Natural killer cell (primary cell): ENCODE measurements at regions not wholly inside any gene's neighbourhood (a gene's known extent, or its start where the extent isn't known, plus 50 kb on each side); places are given as distances from the start of the nearest gene placed in this dataset.

Experiments
- ATAC-seq, 3 donors: fragments of 150-1000 bp in 2 of 3; fragments of 200-7000 bp in 1 of 3; cut with Tn5 transposase; 1 replicate in 1 of 3; 2 replicates in 2 of 3; pipeline ENCODE4 v1.10.0; 2021; ENCODE audit warnings: mild to moderate bottlenecking in 2 of 3, moderate library complexity in 2 of 3
- DNase-seq, 2 donors: peaks; one replicate each; pipeline versions ENCODE4 v3.0.0 to v3.0.0-alpha.2; 2013 to 2021; ENCODE audit warnings: mixed read lengths in 1 of 2
- H3K27ac ChIP-seq: one replicate; pipeline ENCODE4 v1.5.1; 2013; ENCODE audit warnings: mild to moderate bottlenecking, low read length
- H3K27me3 ChIP-seq: one replicate; pipeline ENCODE4 v1.6.1; 2013; ENCODE audit warnings: low read length; ENCODE audit not compliant: control insufficient read depth, insufficient read depth
- H3K36me3 ChIP-seq: one replicate; pipeline ENCODE4 v1.6.1; 2013; ENCODE audit warnings: low read length; ENCODE audit not compliant: control insufficient read depth, insufficient read depth
- H3K4me1 ChIP-seq: one replicate; pipeline ENCODE4 v1.6.1; 2013; ENCODE audit warnings: low read length; ENCODE audit not compliant: control insufficient read depth, insufficient read depth
- H3K4me3 ChIP-seq: one replicate; pipeline ENCODE4 v1.5.1; 2013; ENCODE audit warnings: low read length
- H3K9me3 ChIP-seq: one replicate; pipeline ENCODE4 v1.6.1; 2013; ENCODE audit warnings: low read length; ENCODE audit not compliant: control insufficient read depth, insufficient read depth
- H3K27ac Mint-ChIP-seq, 2 donors: one replicate each; pipeline ENCODE4 v1.8.0; 2022; ENCODE audit warnings: mild to moderate bottlenecking in 2 of 2, mixed read lengths in 2 of 2, moderate library complexity in 1 of 2
- H3K27me3 Mint-ChIP-seq, 2 donors: one replicate each; pipeline ENCODE4 v1.8.0; 2022; ENCODE audit warnings: low read depth in 2 of 2, mixed read lengths in 2 of 2
- H3K36me3 Mint-ChIP-seq: one replicate; pipeline ENCODE4 v1.8.0; 2022; ENCODE audit warnings: mixed read lengths
- H3K4me1 Mint-ChIP-seq, 2 donors: one replicate each; pipeline ENCODE4 v1.8.0; 2022; ENCODE audit warnings: mixed read lengths in 2 of 2
- H3K4me3 Mint-ChIP-seq: one replicate; pipeline ENCODE4 v1.8.0; 2022; ENCODE audit warnings: mild to moderate bottlenecking, moderate library complexity, mixed read lengths
- H3K9me3 Mint-ChIP-seq, 2 donors: one replicate each; pipeline ENCODE4 v1.8.0; 2022; ENCODE audit warnings: mixed read lengths in 2 of 2
- CTCF ChIP-seq: fragments of 200-600 bp; IDR thresholded peaks from one replicate; pipeline ENCODE4 v1.8.0; 2022; ENCODE audit warnings: antibody characterized with exemption
- WGBS: methylation state at CpG from one replicate; pipeline ENCODE4 v1.1.7; 2013; ENCODE audit warnings: missing lambda C conversion rate; ENCODE audit not compliant: insufficient coverage; 5-methylcytosine and 5-hydroxymethylcytosine counted together
- intact Hi-C: fragments of 100-400 bp; cut with micrococcal nuclease; formaldehyde crosslinking; loops from one replicate; pipeline ENCODE4 v1.14.2; 2022

GRCh38 chr5:89342106-89342876, 459.3 kb upstream of the MEF2C start:
- H3K36me3 ChIP-seq = no peaks in the 10 kb centered on the region
- no CpG with 5 or more reads among the region's 2 CpGs for WGBS
- H3K9me3 ChIP-seq = no peaks in the 10 kb centered on the region
- Mint-ChIP-seq H3K27ac (no peak overlapping the region), H3K27me3 (no peaks in the 10 kb centered on the region), H3K4me3 (no peak overlapping the region), H3K36me3 (no peaks in the 10 kb centered on the region), H3K4me1 (peaks cover 10 to 11% of the 10 kb centered on the region in 2 donors), H3K9me3 (no peaks in the 10 kb centered on the region)
- intact Hi-C loops = no loop called here
- no peaks in the 10 kb centered on the region for H3K27me3 ChIP-seq
- no peak overlapping the region for H3K4me3 ChIP-seq
- H3K4me1 ChIP-seq = peaks cover 4% of the 10 kb centered on the region
- DNase-seq (no peak), ATAC-seq (no peak)
- TF ChIP-seq CTCF = no peak
- H3K27ac ChIP-seq = no peak overlapping the region

- WGBS = 88% methylated on average over 1 of the region's 2 CpGs
- Mint-ChIP-seq H3K4me1 (peaks cover 5 to 6% of the 10 kb centered on the region in 2 donors), H3K36me3 (no peaks in the 10 kb centered on the region), H3K9me3 (no peaks in the 10 kb centered on the region), H3K27me3 (no peaks in the 10 kb centered on the region), H3K4me3 (no peak overlapping the region), H3K27ac (no peak overlapping the region)
- no peaks in the 10 kb centered on the region for H3K36me3 ChIP-seq
- no peak overlapping the region for H3K4me3 ChIP-seq
- intact Hi-C loops = no loop called here
- no peaks in the 10 kb centered on the region for H3K9me3 ChIP-seq
- no peak overlapping the region for H3K27ac ChIP-seq
- peaks cover 4% of the 10 kb centered on the region for H3K4me1 ChIP-seq
- TF ChIP-seq CTCF = no peak
- DNase-seq (no peak), ATAC-seq (no peak)
- no peaks in the 10 kb centered on the region for H3K27me3 ChIP-seq
Measured at GRCh38 chr5:89338935-89339334, 456.0 kb upstream of the MEF2C start.

GRCh38 chr5:89336111-89336510, 453.1 kb upstream of the MEF2C start:
- no peak for TF ChIP-seq CTCF
- Histone ChIP-seq H3K9me3 (no peaks in the 10 kb centered on the region), H3K4me3 (no peak overlapping the region), H3K27ac (no peak overlapping the region), H3K36me3 (no peaks in the 10 kb centered on the region), H3K4me1 (no peaks in the 10 kb centered on the region), H3K27me3 (no peaks in the 10 kb centered on the region)
- intact Hi-C loops = no loop called here
- Mint-ChIP-seq H3K27me3 (no peaks in the 10 kb centered on the region), H3K36me3 (no peaks in the 10 kb centered on the region), H3K27ac (no peak overlapping the region), H3K9me3 (no peaks in the 10 kb centered on the region), H3K4me1 (no peaks in the 10 kb centered on the region), H3K4me3 (no peak overlapping the region)
- DNase-seq (no peak), ATAC-seq (no peak)
- 100% methylated on average over 1 of the region's 2 CpGs for WGBS

GRCh38 chr5:89330140-89330539, 447.2 kb upstream of the MEF2C start:
- TF ChIP-seq CTCF = no peak
- ATAC-seq (no peak), DNase-seq (no peak)
- Mint-ChIP-seq H3K36me3 (no peaks in the 10 kb centered on the region), H3K27me3 (no peaks in the 10 kb centered on the region), H3K4me1 (no peaks in the 10 kb centered on the region), H3K27ac (no peak overlapping the region), H3K4me3 (no peak overlapping the region), H3K9me3 (peaks cover 2 to 3% of the 10 kb centered on the region in 2 donors)
- intact Hi-C loops = no loop called here
- no peaks in the 10 kb centered on the region for H3K4me1 ChIP-seq
- no peaks in the 10 kb centered on the region for H3K36me3 ChIP-seq
- H3K27ac ChIP-seq = no peak overlapping the region
- H3K9me3 ChIP-seq = no peaks in the 10 kb centered on the region
- no peaks in the 10 kb centered on the region for H3K27me3 ChIP-seq
- no peak overlapping the region for H3K4me3 ChIP-seq
